Osteoblast (primary cell): ENCODE measurements at regions not wholly inside any gene's neighbourhood (a gene's known extent, or its start where the extent isn't known, plus 50 kb on each side); places are given as distances from the start of the nearest gene placed in this dataset.

Source experiments
- DNase-seq: peaks from one replicate; pipeline ENCODE4 v3.0.0; 2011; ENCODE audit warnings: low spot score, mixed read lengths; ENCODE audit not compliant: insufficient read length; ENCODE audit errors: missing footprints
- H2AFZ ChIP-seq: 2 replicates; pipeline ENCODE4 v1.6.0; 2011; ENCODE audit warnings: mild to moderate bottlenecking, low read length
- H3K27ac ChIP-seq: 2 replicates; pipeline ENCODE4 v1.5.1; 2011; ENCODE audit warnings: mild to moderate bottlenecking, low read depth, low read length, moderate library complexity
- H3K27me3 ChIP-seq: 2 replicates; pipeline ENCODE4 v1.6.0; 2012; ENCODE audit warnings: mild to moderate bottlenecking, control low read depth, inconsistent platforms, low read length, moderate library complexity; ENCODE audit not compliant: insufficient read depth
- H3K36me3 ChIP-seq: 2 replicates; pipeline ENCODE4 v1.5.1; 2011; ENCODE audit warnings: mild to moderate bottlenecking, low read length, control low read depth, moderate library complexity; ENCODE audit not compliant: insufficient read depth
- H3K4me1 ChIP-seq: 2 replicates; pipeline ENCODE4 v1.5.1; 2011; ENCODE audit warnings: mild to moderate bottlenecking, low read length, control low read depth, moderate library complexity; ENCODE audit not compliant: insufficient read depth
- H3K4me2 ChIP-seq: 2 replicates; pipeline ENCODE4 v1.6.0; 2011; ENCODE audit warnings: mild to moderate bottlenecking, low read length; ENCODE audit not compliant: insufficient read depth
- H3K4me3 ChIP-seq: fragments of 200-600 bp; sonication (generic); 3 replicates; pipeline ENCODE4 v1.5.1; 2012; ENCODE audit warnings: mild to moderate bottlenecking, low read length, inconsistent platforms; ENCODE audit not compliant: insufficient read depth
- H3K79me2 ChIP-seq: 2 replicates; pipeline ENCODE4 v1.6.0; 2012; ENCODE audit warnings: mild to moderate bottlenecking, low read length, control low read depth, inconsistent platforms; ENCODE audit not compliant: insufficient read depth
- H3K9me3 ChIP-seq: 2 replicates; pipeline ENCODE4 v1.5.1; 2011; ENCODE audit warnings: low read depth, low read length, control low read depth
- H4K20me1 ChIP-seq: 2 replicates; pipeline ENCODE4 v1.6.0; 2012; ENCODE audit warnings: mild to moderate bottlenecking, low read length, control low read depth; ENCODE audit not compliant: insufficient read depth
- CTCF ChIP-seq: IDR thresholded peaks from 2 replicates; pipeline ENCODE4 v1.5.1; 2011; ENCODE audit warnings: mild to moderate bottlenecking, low read depth, low read length, moderate library complexity; ENCODE audit errors: extremely low read depth

- Histone ChIP-seq H3K4me3 (peak overlapping the region; percentile 34), H2AFZ (peak overlapping the region; percentile 13), H3K27me3 (no peaks in the 10 kb centered on the region), H4K20me1 (no peaks in the 10 kb centered on the region), H3K9me3 (no peaks in the 10 kb centered on the region), H3K27ac (peak overlapping the region; percentile 73), H3K36me3 (no peaks in the 10 kb centered on the region), H3K79me2 (no peaks in the 10 kb centered on the region), H3K4me2 (peak overlapping the region; percentile 80), H3K4me1 (peaks cover 34% of the 10 kb centered on the region)
- no peak for TF ChIP-seq CTCF
- peak; percentile 10 for DNase-seq
Observed at GRCh38 chr2:144836635-144837350, 316.9 kb upstream of the ZEB2 start.

GRCh38 chr2:144835634-144836350 lies 315.9 kb upstream of the ZEB2 start:
- no peaks in the 10 kb centered on the region for H3K79me2 ChIP-seq
- no peak for DNase-seq
- H3K9me3 ChIP-seq = no peaks in the 10 kb centered on the region
- H3K36me3 ChIP-seq = no peaks in the 10 kb centered on the region
- peaks cover 34% of the 10 kb centered on the region for H3K4me1 ChIP-seq
- H3K27me3 ChIP-seq = no peaks in the 10 kb centered on the region
- no peak overlapping the region for H2AFZ ChIP-seq
- H4K20me1 ChIP-seq = no peaks in the 10 kb centered on the region
- H3K4me2 ChIP-seq = peak overlapping the region; percentile 80
- peak overlapping the region; percentile 73 for H3K27ac ChIP-seq
- no peak overlapping the region for H3K4me3 ChIP-seq
- no peak for TF ChIP-seq CTCF

- no peak for TF ChIP-seq CTCF
- no peaks in the 10 kb centered on the region for H3K79me2 ChIP-seq
- DNase-seq = no peak
- H3K4me3 ChIP-seq = no peak overlapping the region
- no peaks in the 10 kb centered on the region for H3K9me3 ChIP-seq
- H2AFZ ChIP-seq = peak overlapping the region; percentile 26
- no peaks in the 10 kb centered on the region for H3K36me3 ChIP-seq
- H3K4me1 ChIP-seq = peaks cover 34% of the 10 kb centered on the region
- H3K27me3 ChIP-seq = no peaks in the 10 kb centered on the region
- H3K4me2 ChIP-seq = peak overlapping the region; percentile 28
- H4K20me1 ChIP-seq = no peaks in the 10 kb centered on the region
- peak overlapping the region; percentile 73 for H3K27ac ChIP-seq
Observed at GRCh38 chr2:144834998-144835633, 315.2 kb upstream of the ZEB2 start.

GRCh38 chr2:144834363-144834762 lies 314.4 kb upstream of the ZEB2 start:
- H3K4me3 ChIP-seq = no peak overlapping the region
- no peak overlapping the region for H3K27ac ChIP-seq
- peak overlapping the region; percentile 28 for H3K4me2 ChIP-seq
- no peaks in the 10 kb centered on the region for H3K27me3 ChIP-seq
- no peak for DNase-seq
- no peaks in the 10 kb centered on the region for H3K36me3 ChIP-seq
- no peaks in the 10 kb centered on the region for H3K9me3 ChIP-seq
- no peak for TF ChIP-seq CTCF
- H3K79me2 ChIP-seq = no peaks in the 10 kb centered on the region
- H2AFZ ChIP-seq = no peak overlapping the region
- H4K20me1 ChIP-seq = no peaks in the 10 kb centered on the region
- H3K4me1 ChIP-seq = peaks cover 34% of the 10 kb centered on the region
